ENCODE measurements at regions not wholly inside any gene's neighbourhood (a gene's known extent, or its start where the extent isn't known, plus 50 kb on each side); places are given as distances from the start of the nearest gene placed in this dataset.

GRCh38 chr3:159634483-159634882, 354.2 kb upstream of the IL12A start:
- POLR2A ChIA-PET = no interaction called here
- TF ChIP-seq, protein P1, sequence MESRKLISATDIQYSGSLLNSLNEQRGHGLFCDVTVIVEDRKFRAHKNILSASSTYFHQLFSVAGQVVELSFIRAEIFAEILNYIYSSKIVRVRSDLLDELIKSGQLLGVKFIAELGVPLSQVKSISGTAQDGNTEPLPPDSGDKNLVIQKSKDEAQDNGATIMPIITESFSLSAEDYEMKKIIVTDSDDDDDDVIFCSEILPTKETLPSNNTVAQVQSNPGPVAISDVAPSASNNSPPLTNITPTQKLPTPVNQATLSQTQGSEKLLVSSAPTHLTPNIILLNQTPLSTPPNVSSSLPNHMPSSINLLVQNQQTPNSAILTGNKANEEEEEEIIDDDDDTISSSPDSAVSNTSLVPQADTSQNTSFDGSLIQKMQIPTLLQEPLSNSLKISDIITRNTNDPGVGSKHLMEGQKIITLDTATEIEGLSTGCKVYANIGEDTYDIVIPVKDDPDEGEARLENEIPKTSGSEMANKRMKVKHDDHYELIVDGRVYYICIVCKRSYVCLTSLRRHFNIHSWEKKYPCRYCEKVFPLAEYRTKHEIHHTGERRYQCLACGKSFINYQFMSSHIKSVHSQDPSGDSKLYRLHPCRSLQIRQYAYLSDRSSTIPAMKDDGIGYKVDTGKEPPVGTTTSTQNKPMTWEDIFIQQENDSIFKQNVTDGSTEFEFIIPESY (IDR thresholded peaks at IDR 0.05; ENCODE audit: extremely low read depth, insufficient replicate concordance, low read length) = no peak
- TF ChIP-seq SIN3A (IDR thresholded peaks at IDR 0.05; ENCODE audit: low read depth) = no peak
- no peak for TF ChIP-seq JUND (IDR thresholded peaks at IDR 0.05)
- TF ChIP-seq YY1 (IDR thresholded peaks at IDR 0.05; ENCODE audit: extremely low read depth, insufficient replicate concordance, low read depth, low read length) = no peak
- ATAC-seq (no peak), DNase-seq (ENCODE audit: low read depth, low spot score) (no peak)
- intact Hi-C loops (cut with micrococcal nuclease) = no loop called here
- Histone ChIP-seq H3K79me2 (ENCODE audit: insufficient read depth, low read length) (no peaks in the 10 kb centered on the region), H2AFZ (ENCODE audit: low read depth, low read length, poor library complexity, severe bottlenecking) (no peak overlapping the region), H3K4me3 (replicated peaks in 1 of 2; ENCODE audit: low read depth in 1 of 2, low read length in 2 of 2) (no peak overlapping the region), H3K4me2 (ENCODE audit: low read length) (no peak overlapping the region), H3K27ac (ENCODE audit: low read depth, low read length) (no peak overlapping the region), H3K4me1 (ENCODE audit: control insufficient read depth in 1 of 2, insufficient read depth in 2 of 2, low read length in 2 of 2) (peaks cover 16 to 27% of the 10 kb centered on the region in 2 experiments), H4K20me1 (ENCODE audit: insufficient read depth) (no peaks in the 10 kb centered on the region), H3K36me3 (ENCODE audit: control insufficient read depth in 1 of 2, insufficient read depth in 2 of 2, low read length in 2 of 2) (no peaks in the 10 kb centered on the region), H3K9ac (ENCODE audit: low read length) (no peak overlapping the region), H3K27me3 (ENCODE audit: insufficient read depth, low read length) (no peaks in the 10 kb centered on the region), H3K9me3 (ENCODE audit: control insufficient read depth in 1 of 2, insufficient read depth in 1 of 2, low read depth in 1 of 2, low read length in 2 of 2) (no peaks in the 10 kb centered on the region), H3K9me2 (ENCODE audit: insufficient read depth) (no peaks in the 10 kb centered on the region)
- RAD21 ChIA-PET (ENCODE audit: low non-redundant PET in 1 of 2, low total read pairs in 2 of 2, uncharacterized antibody in 2 of 2, unreplicated experiment in 2 of 2) = no interaction called here
- CTCF ChIA-PET = no interaction called here
- BruUV-seq (replicated peaks) = no TSS peak

DNA sequence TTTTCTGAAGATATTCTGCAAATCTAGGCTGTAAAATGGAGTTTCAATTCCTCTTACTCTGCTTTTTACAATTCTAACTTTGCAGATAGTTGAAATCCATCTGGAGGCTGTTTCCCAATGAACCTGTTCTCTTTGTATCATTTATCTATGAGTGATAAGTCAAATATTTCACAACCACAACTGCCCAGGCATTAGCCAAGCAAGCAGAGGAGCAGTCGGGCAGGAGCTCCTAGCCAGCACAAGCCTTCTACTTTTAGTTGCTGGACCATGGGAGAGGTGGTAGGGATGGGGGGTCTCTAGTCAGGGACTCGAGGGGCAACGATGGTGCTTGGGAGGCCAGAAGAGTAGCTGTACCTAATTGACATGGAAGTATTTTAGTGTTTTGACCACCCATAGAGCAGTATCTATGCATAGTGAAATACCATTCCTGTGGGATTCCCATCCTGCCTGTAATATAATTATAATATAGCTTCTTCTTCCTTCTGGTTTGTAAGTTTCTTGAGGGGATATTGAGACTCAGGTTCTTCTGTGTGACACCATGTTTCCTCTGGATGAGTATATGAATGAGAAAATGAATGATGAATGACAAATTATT, 353.5 kb upstream of the IL12A start:
- Histone ChIP-seq H3K4me3 (replicated peaks in 1 of 2; ENCODE audit: low read depth in 1 of 2, low read length in 2 of 2) (no peak overlapping the region), H4K20me1 (ENCODE audit: insufficient read depth) (no peaks in the 10 kb centered on the region), H3K27me3 (ENCODE audit: insufficient read depth, low read length) (no peaks in the 10 kb centered on the region), H3K79me2 (ENCODE audit: insufficient read depth, low read length) (no peaks in the 10 kb centered on the region), H3K27ac (ENCODE audit: low read depth, low read length) (no peak overlapping the region), H3K36me3 (ENCODE audit: control insufficient read depth in 1 of 2, insufficient read depth in 2 of 2, low read length in 2 of 2) (no peaks in the 10 kb centered on the region), H3K9me3 (ENCODE audit: control insufficient read depth in 1 of 2, insufficient read depth in 1 of 2, low read depth in 1 of 2, low read length in 2 of 2) (no peaks in the 10 kb centered on the region), H3K4me2 (ENCODE audit: low read length) (no peak overlapping the region), H3K9me2 (ENCODE audit: insufficient read depth) (no peaks in the 10 kb centered on the region), H3K9ac (ENCODE audit: low read length) (no peak overlapping the region), H2AFZ (ENCODE audit: low read depth, low read length, poor library complexity, severe bottlenecking) (no peak overlapping the region), H3K4me1 (ENCODE audit: control insufficient read depth in 1 of 2, insufficient read depth in 2 of 2, low read length in 2 of 2) (peaks cover 16 to 27% of the 10 kb centered on the region in 2 experiments)
- DNase-seq (ENCODE audit: low read depth, low spot score) (no peak), ATAC-seq (no peak)
- POLR2A ChIA-PET = no interaction called here
- RAD21 ChIA-PET (ENCODE audit: low non-redundant PET in 1 of 2, low total read pairs in 2 of 2, uncharacterized antibody in 2 of 2, unreplicated experiment in 2 of 2) = no interaction called here
- CTCF ChIA-PET = no interaction called here
- intact Hi-C loops (cut with micrococcal nuclease) = no loop called here
- BruUV-seq (replicated peaks) = no TSS peak
- no peak for TF ChIP-seq TCF7L2 (IDR thresholded peaks at IDR 0.05; ENCODE audit: borderline replicate concordance, extremely low read depth, insufficient read depth, insufficient read length)
- TF ChIP-seq SIN3A (IDR thresholded peaks at IDR 0.05; ENCODE audit: low read depth) = no peak
- no peak for TF ChIP-seq ATF3 (IDR thresholded peaks at IDR 0.05)
- TF ChIP-seq ELF1 (IDR thresholded peaks at IDR 0.05; ENCODE audit: borderline replicate concordance, low read depth) = no peak
- no peak for TF ChIP-seq RAD21 (IDR thresholded peaks at IDR 0.05; ENCODE audit: low read depth)
- no peak for TF ChIP-seq SRF (IDR thresholded peaks at IDR 0.05; ENCODE audit: low read depth)
- no peak for TF ChIP-seq CBX3 (IDR thresholded peaks at IDR 0.05; ENCODE audit: low read depth)
- TF ChIP-seq POLR2AphosphoS5 (IDR thresholded peaks at IDR 0.05; ENCODE audit: low read depth, low read length) = no peak
- no peak for TF ChIP-seq EGR1 (IDR thresholded peaks at IDR 0.05; ENCODE audit: low read depth)
- TF ChIP-seq, protein P1 (IDR thresholded peaks at IDR 0.05; ENCODE audit: extremely low read depth, insufficient replicate concordance, low read length) = no peak
- TF ChIP-seq, protein P2, sequence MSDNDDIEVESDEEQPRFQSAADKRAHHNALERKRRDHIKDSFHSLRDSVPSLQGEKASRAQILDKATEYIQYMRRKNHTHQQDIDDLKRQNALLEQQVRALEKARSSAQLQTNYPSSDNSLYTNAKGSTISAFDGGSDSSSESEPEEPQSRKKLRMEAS (IDR thresholded peaks at IDR 0.05) = no peak
- TF ChIP-seq EZH2 (IDR thresholded peaks at IDR 0.05) = no peak
- no peak for TF ChIP-seq YY1 (IDR thresholded peaks at IDR 0.05; ENCODE audit: extremely low read depth, insufficient replicate concordance, low read depth, low read length)
- TF ChIP-seq JUND (IDR thresholded peaks at IDR 0.05) = no peak
- no peak for TF ChIP-seq POLR2A (IDR thresholded peaks at IDR 0.05; ENCODE audit: borderline replicate concordance, extremely low read depth, insufficient read depth, insufficient read length)
- no peak for TF ChIP-seq ZNF274 (IDR thresholded peaks at IDR 0.05; ENCODE audit: low read depth, low read length)

Data from HCT116 (cell line).